HG02642 (cell line): ENCODE measurements at regions not wholly inside any gene's neighbourhood (a gene's known extent, or its start where the extent isn't known, plus 50 kb on each side); places are given as distances from the start of the nearest gene placed in this dataset.
"Not testable (repeated sequence)": the region's sequence is repeated elsewhere in the genome, so short reads cannot be mapped to it uniquely, and the experiment has no call there.

Source experiments
- ATAC-seq: cut with Tn5 transposase; IDR thresholded peaks from one replicate; pipeline ENCODE4 v1.9.1; 2021; ENCODE audit warnings: mild to moderate bottlenecking; ENCODE audit not compliant: unreplicated experiment, poor library complexity

DNA sequence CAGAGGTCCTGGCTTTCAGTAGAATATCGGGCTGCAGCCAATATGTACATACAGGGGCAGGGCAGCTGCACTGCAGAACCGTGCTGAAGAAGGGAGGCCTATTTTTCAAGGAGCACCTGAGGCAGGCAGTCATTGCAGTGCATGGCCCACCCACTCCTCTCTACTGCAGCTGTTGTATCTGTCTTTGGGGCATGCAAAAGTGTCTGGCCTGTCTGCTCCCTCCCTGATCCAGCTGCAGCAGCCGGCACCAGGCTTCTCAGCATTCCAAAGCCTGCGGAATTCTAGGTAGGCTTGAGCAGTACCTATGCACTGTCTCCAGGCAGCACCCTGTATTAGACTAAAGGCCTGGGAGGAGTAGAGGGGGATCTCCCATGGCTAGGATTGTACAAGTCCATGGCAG is 415.2 kb upstream of the MAGEB16 start:
- no peak for ATAC-seq

DNA sequence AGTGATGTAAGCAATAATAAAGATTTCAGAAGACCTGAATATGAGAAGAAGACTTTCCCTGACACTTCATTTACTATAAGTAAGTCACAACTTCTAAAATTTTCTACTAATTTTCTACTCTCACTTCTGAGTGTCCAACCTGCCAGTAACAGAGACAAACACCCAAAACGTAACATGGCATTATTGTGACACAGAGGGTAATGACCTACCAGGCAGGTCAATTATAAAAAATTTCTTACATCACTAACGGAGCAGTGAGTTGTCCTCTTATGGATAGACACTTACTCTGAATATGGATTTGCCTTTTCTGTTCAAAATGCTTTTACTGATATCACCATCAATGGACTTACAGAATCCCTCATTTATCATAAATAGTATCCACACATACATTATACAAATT is 405.9 kb upstream of the MAGEB16 start:
- ATAC-seq: no peak

DNA sequence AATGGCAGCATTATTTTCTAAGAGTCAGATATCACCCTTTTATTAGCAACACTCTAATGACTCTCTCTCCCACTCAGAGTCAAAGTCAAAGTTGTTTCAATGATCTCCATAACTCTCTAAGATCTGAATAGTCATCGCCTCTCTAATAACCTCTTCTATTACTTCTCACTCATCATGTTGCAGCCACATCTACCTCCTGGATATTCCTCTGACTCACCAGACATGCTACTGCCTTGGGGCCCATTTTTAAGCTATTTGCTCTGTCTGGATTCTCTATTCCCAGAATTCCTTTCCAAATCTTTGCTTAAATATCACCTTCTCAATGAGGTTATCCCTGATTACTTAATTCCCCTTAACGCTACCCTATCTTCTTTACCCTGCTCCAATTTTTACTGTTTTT is 391.8 kb upstream of the MAGEB16 start:
- ATAC-seq: no peak

DNA sequence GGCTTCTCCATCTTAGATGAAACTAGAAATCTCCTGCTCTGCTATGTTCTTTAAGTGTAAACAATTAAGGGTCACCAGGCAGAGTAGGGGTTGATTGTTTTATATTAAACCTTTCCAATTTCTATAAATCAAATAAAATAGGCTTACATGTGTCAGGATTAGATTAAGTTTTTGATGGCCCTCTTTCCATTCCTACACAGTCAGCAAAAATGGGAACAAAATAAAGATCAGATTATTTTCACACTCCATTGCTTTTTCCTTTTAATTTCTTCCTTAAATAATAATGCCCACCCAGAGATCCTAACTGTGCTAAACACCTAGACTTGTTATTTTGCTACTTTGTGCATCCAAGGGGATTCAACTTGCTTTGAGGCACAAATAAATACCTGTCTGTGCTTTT is 381.4 kb upstream of the MAGEB16 start:
- no peak for ATAC-seq

DNA sequence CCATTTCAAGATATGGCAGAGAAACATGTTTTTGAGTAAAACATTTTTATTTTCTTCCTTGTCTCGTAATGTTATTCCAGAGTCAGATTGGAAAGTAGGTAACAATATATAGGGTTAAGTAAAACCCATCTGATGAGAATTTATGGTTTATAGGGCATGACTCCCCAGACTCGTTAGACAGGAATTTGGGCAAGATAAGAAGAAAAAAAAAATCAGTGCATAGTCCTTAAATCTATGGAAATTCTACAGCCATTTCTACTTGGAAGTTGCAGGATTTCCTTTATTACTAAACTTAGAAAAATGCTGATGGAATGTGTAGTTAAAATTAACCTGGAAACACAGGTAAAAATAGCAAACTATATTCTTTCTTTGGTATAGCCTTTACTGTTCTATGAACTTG is 366.1 kb upstream of the MAGEB16 start:
- no peak for ATAC-seq

DNA sequence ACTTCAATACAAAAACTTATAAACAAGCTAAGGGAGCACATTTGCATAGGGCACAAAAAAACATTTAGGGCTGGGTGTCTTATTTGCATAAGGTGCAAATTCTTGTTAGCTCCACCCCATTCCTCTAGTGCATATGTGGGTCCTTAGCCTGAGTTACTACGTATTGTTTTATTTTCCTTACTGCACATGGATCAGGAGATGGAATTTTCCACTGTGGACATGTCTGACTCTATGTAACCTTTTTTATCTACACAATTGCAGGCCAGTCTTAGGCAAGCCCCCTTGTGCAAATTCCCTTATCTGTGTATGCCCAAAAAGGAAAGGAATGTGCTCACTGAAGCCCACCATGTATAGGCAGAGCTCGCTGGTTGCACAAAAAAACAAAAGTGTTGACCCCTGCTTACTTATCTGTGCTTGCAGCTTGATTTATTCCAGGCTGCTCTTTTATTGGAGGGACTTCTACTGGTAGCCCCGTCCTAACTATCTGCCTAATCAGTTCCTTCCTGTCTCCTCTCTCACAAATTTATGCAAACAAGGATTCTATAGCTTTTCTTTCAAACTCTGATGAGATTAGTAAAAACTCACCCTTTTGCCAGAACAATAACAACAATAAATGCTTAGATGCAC is 359.0 kb upstream of the MAGEB16 start:
- ATAC-seq: no peak

DNA sequence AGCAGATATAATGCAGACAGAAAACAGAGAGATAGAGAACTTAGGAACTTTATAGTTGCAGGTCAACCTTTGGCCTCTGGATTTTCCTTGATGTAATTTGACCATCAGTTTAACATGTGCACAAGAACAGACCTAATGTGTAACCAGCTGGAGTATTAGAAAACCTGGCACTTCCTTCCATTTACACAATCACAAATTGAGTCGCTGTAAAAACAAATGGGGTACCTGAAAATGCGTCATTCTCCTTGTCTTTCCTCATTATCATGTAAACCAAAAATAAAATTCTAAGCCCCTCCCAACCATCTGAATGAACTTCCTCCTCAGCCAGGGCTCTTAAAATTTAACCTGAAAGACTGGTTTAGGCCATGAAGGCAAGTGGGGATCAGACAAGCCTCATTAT is 358.4 kb upstream of the MAGEB16 start:
- ATAC-seq: no peak

DNA sequence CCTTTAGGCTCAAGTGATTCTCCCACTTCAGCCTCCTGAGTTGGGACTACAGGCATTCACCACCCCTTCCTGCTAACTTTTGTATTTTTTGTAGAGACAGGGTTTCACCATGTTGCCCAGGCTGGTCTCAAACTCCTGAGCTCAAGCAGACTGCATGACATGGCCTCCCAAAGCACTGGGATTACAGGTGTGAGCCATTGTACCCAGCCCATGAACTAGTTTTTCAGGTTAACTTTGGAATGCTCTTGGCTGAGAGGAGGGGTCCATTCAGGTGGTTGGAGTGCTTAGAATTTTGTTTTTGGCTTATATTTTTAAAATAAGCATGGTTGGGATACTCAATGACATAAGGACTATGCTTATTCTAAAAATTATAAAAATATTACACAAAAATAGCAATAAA is 355.7 kb upstream of the MAGEB16 start:
- no peak for ATAC-seq

DNA sequence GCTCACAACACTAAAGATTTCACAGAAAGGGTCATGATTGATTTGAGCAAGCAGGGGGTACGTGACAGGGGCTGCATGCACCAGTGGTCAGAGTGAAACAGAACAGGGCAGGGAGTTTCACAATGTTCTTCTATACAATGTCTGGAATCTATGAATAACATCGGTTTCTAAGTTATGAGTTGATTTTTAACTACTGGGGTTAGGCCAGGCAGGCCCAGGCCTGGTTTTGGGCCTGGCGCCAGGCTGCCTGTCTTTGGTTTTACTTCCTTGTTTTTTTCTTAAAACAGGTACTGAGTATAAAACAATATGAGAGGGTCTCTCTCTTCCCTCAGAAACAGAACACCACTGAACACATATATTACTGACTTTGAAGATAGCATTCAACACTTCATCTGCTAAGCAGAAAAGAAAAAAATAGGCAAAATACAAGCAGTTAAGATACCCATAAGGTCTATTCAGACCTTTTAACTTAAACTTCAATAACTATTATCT is 355.0 kb upstream of the MAGEB16 start:
- ATAC-seq: not testable (repeated sequence)

DNA sequence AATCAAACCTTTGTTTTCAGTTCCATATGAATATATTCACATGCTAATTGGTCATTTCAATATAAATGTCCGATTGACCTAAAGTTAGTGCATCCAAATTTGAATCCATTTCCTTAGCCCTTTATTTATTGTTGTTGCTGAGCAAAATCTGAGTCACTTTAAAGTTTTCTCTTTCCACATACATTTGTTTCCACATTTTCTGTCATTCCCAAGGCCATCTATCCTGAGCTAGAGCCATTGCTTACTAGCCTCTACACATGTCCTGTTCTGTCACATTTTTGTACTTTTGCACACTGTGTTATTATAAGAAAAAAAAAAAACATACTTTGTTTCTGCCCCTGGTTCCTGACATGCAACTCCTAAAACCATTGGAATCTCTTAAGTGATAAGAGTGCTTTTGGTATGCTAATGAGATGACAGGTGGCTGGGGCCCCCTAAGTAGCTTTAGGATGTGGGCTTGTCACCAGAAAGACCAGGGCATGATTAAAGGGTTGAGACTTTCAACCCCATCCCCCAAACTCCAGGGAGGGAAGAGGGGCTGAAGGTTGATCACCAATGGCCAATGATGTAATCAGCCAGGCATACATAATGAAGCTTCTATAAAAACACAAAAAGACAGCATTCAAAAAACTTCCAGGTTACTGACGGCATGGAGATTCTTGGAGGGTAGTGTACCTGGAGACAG is 353.3 kb upstream of the MAGEB16 start:
- no peak for ATAC-seq

DNA sequence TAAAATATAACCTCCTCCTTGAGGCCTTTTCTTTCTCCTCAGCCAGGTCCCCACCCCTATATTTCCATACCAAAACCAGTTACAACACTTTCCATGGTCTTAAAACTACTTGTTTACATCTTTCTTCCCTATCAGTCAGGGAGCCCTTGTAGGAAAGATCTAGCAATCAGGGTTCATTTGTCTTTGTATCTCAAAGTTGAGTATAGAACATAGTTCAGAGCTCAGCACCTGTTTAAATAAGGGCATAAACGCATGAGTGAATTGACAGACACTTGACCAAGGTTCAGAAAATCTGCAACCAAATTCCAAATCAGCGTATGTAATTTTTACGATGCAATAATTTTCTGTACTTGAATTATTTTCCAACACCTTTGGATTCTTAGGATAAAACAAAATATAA is 352.2 kb upstream of the MAGEB16 start:
- ATAC-seq: no peak

DNA sequence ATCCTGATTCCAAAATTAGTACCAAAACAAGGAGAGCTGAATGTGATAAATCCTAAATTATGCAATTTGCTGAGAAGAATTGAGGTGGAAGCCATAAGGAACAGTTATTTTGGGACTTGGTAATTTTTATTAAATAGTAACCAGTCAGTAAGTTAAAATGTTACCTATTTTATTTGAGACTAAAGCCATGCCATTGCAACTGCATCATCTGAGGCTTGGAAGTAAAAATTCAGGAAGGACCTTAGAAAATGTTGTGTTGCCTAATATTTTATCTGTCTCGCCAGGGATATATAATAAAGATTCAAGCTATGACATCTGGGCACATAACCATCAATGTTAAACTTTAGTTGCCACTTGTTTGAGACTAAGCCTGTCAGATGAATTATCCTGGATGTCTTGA is 341.3 kb upstream of the MAGEB16 start:
- no peak for ATAC-seq

DNA sequence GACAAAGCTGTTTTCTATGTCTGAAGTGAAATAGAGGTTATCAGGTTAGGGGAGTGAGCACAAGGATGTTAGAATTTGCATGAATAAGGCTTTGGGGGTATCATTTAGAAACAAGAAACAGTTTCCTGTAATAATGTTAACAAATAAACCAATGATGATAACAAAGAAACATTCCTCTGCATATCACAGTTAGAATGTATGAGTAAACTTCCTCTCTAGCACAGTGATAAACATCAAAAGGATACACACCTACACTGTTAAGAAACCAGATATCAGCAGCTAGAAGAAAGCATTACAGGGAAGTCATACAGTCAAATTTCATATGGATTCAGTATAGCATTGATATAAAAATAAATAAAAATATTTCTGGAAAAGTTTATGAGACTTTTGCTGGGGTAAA is 340.0 kb upstream of the MAGEB16 start:
- ATAC-seq: no peak

DNA sequence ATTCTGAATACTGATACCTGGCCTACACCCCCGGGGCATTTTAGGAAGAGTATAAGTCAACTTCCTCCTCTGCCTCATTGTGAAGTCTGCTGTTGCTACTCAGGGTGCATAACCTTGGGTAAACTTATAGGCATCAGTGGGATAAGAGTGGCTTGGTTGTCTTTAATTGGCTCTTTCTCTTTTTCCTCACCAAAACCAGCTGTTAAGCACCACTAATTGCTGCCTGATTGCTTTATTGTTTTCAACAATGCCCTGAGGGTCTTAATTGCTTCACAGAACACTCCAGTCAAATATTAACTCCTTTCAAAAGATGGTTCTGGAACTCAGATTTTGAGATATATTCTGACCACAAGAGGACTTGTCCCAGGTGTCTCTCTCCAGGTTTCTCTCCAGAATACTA is 337.0 kb upstream of the MAGEB16 start:
- ATAC-seq: no peak

DNA sequence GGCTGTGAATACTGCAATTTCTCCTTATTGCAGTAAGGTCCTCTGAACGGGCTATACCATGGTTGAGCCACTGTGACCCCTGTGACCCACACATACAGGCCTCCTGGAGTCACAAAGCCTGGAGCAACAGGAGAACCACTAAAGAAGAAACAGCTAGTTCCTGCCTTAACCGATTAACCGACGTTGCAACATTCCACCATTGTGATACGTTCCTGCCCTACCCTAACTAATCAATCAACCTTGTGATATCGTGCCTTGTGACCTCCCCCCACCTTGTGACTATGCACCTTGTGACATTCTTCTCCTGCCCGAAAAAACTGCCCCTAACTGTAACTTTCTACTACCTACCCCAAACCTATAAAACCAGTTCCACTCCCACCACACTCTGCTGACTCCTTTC is 301.5 kb upstream of the MAGEB16 start:
- ATAC-seq: not testable (repeated sequence)

DNA sequence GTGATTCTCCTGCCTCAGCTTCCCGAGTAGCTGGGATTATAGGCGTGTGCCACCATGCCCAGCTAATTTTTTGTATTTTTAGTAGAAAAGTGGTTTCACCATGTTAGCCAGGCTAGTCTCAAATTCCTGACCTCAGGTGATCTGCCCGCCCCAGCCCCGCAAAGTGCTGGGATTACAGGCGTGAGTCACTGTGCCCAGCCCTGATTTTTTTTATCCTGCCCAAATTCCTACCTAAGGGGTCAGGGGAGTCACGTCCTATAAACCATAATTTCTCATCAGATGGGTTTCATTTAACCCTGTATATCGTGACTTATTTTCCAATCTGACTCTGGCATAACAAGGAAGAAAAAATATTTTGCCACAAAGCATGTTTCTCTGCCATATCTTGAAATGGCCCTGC is 300.7 kb upstream of the MAGEB16 start:
- ATAC-seq: not testable (repeated sequence)

DNA sequence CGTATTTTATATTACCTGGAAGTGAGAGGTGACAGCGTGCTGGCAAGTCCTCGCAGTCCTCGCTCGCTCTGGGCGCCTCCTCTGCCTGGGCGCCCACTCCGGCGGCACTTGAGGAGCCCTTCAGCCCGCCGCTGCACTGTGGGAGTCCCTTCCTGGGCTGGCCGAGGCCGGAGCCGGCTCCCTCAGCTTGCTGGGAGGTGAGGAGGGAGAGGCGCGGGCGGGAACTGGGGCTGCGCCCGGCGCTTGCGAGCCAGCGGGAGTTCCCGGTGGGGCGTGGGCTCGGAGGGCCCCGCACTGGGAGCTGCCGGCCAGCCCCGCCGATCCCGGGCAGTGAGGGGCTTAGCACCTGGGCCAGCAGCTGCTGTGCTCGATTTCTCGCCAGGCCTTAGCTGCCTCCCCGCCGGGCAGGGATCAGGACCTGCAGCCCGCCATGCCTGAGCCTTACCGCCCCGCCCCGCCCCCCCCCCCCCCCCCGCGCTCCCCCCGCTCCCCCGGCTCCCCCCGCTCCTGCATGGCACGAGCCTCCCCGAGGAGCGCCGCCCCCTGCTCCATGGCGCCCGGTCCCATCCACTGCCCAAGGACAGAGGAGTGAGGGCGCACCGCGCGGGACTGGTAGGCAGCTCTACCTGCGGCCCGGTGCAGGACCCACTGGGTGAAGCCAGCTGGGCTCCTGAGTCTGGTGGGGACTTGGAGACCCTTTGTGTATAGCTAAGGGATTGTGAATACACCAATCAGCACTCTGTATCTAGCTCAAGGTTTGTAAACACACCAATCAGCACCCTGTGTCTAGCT is 298.9 kb upstream of the MAGEB16 start:
- no peak for ATAC-seq

DNA sequence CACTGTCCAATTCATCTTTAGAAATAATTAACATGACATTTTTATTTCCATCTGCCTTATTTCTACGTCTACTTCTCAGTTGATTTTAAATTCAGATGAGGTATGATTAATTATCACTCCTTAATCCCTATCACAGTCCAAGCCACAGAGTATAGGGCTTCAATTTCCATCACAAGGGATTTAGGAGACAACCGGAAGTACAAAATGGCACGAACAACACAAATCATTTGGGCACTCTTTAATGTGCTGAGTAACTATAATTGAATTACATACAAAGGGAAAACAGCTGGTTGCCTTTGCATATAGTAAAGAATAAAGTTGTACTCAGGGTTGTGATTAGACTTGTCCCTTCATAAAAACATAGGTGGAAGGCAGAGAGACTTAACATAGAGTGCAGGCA is 290.4 kb upstream of the MAGEB16 start:
- ATAC-seq: no peak

DNA sequence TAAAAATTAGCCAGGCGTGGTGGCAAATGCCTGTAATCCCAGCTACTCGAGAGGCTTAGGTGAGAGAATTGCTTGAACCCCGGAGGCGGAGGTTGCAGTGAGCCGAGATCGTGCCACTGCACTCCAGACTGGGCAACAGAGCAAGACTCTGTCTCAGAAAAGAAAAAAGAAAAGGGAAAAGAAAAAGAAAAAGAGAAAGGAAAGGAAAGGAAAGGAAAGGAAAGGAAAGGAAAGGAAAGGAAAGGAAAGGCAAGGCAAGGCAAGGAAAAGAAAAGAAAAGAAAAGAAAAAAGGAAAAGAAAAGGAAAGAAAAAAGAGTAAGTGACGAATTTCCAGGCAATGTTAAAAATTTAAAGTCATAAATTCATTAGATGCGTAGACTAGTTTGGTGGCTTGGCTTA is 250.1 kb upstream of the MAGEB16 start:
- not testable (repeated sequence) for ATAC-seq

DNA sequence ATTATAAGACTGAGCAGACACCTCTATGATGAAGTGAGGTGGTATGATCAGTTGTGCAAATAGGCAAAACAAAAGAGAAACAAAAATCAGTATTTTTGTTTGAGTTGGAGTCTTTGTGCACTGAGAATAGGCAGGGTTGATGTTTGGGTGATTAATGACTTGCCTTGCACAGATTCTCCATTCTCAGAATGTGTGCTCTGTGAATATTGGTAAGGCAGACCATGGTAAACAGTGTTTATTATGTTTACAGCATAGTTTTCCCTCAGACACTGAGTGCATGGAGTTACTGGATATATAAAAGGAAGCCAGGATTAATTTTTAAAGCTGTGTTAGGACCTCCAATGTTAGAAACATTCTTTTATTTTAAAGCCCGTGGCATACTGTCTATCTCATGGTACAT is 240.2 kb upstream of the MAGEB16 start:
- no peak for ATAC-seq

DNA sequence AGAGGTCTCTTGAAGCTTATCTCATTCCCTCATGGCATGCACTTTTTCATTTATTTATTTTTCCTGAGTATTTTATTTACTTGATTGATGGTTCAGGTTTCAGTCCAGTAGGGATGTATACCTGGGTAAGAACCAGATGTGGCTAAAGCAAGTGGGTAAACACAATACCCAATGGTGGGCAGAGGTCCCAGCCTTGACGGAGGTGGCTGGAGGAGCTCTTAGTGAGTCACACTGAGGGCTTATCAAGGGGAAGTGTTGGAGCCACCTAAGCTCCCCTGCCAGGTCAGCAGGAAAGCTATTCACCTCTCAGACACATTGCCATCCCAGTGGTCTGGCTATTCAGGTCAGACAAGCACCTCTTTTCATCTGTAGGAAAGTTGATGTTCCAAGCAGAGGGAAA is 236.2 kb upstream of the MAGEB16 start:
- ATAC-seq: no peak
